A673 (cell line): ENCODE measurements at regions not wholly inside any gene's neighbourhood (a gene's known extent, or its start where the extent isn't known, plus 50 kb on each side); places are given as distances from the start of the nearest gene placed in this dataset.

ENCODE experiments used
- BruUV-seq: library from RNA; stranded (reverse); fragments of 400-500 nt; replicated peaks from 2 replicates; lab custom pipeline; 2021; lab: Mats Ljungman, UMichigan
- CTCF ChIA-PET: fragments of 300-600 bp; sonication (Branson Sonifier 250); formaldehyde crosslinking; loops from one replicate; lab custom pipeline; 2022; ENCODE audit warnings: antibody characterized with exemption; lab: Charles Lee
- POLR2A ChIA-PET: fragments of 300-600 bp; sonication (Branson Sonifier 250); formaldehyde crosslinking; loops from one replicate; lab custom pipeline; 2022; ENCODE audit warnings: antibody characterized with exemption; ENCODE audit not compliant: low non-redundant PET; lab: Charles Lee
- DNase-seq: peaks from one replicate; pipeline ENCODE4 v3.0.0-alpha.2; 2015; ENCODE audit warnings: low spot score
- H3K27ac ChIP-seq: fragments of 200-600 bp; sonication (generic); 2 replicates; pipeline ENCODE4 v1.5.1; 2016; ENCODE audit warnings: mixed run types, low read depth, mild to moderate bottlenecking, mixed read lengths, antibody characterized with exemption, low read length; ENCODE audit not compliant: poor library complexity, severe bottlenecking
- H3K27me3 ChIP-seq: fragments of 200-600 bp; sonication (generic); replicated peaks from 2 replicates; pipeline ENCODE4 v1.6.1; 2017; ENCODE audit warnings: mixed run types, low read depth, mild to moderate bottlenecking, mixed read lengths, antibody characterized with exemption, low read length; ENCODE audit not compliant: insufficient read depth, poor library complexity
- H3K36me3 ChIP-seq: fragments of 200-600 bp; sonication (generic); 2 replicates; pipeline ENCODE4 v1.6.1; 2016; ENCODE audit warnings: mixed run types, mild to moderate bottlenecking, mixed read lengths, antibody characterized with exemption, low read length; ENCODE audit not compliant: insufficient read depth, poor library complexity, severe bottlenecking
- H3K4me1 ChIP-seq: fragments of 200-600 bp; sonication (generic); 2 replicates; pipeline ENCODE4 v1.6.1; 2017; ENCODE audit warnings: mixed run types, mild to moderate bottlenecking, mixed read lengths, antibody characterized with exemption, low read length; ENCODE audit not compliant: insufficient read depth, poor library complexity, severe bottlenecking
- H3K4me3 ChIP-seq: fragments of 200-600 bp; sonication (generic); 2 replicates; pipeline ENCODE4 v1.5.1; 2016; ENCODE audit warnings: low read depth, mixed run types, mild to moderate bottlenecking, mixed read lengths, low read length; ENCODE audit not compliant: poor library complexity, severe bottlenecking
- H3K9me3 ChIP-seq: fragments of 200-600 bp; sonication (generic); 2 replicates; pipeline ENCODE4 v1.6.1; 2016; ENCODE audit warnings: mixed run types, low read depth, mild to moderate bottlenecking, mixed read lengths, antibody characterized with exemption, low read length; ENCODE audit not compliant: poor library complexity, severe bottlenecking
- EZH2 ChIP-seq: fragments of 200-600 bp; sonication (generic); IDR thresholded peaks from 2 replicates; pipeline ENCODE4 v1.6.1; 2017; ENCODE audit warnings: borderline replicate concordance, low read depth, mild to moderate bottlenecking, mixed read lengths, antibody characterized with exemption, low read length; ENCODE audit not compliant: poor library complexity, severe bottlenecking
- intact Hi-C: fragments of 100-400 bp; cut with micrococcal nuclease; formaldehyde crosslinking; loops from one replicate; pipeline ENCODE4 v1.10.0; 2022; ENCODE audit not compliant: unreplicated experiment
- TF ChIP-seq, protein P1 (sequence below): fragments of 300-800, 200-600 bp; sonication (generic); conservative IDR thresholded peaks from 2 replicates; pipeline ENCODE4 v1.5.1; 2017; ENCODE audit warnings: low read depth, mild to moderate bottlenecking, antibody characterized with exemption, low read length, moderate library complexity, mixed read lengths

DNA sequence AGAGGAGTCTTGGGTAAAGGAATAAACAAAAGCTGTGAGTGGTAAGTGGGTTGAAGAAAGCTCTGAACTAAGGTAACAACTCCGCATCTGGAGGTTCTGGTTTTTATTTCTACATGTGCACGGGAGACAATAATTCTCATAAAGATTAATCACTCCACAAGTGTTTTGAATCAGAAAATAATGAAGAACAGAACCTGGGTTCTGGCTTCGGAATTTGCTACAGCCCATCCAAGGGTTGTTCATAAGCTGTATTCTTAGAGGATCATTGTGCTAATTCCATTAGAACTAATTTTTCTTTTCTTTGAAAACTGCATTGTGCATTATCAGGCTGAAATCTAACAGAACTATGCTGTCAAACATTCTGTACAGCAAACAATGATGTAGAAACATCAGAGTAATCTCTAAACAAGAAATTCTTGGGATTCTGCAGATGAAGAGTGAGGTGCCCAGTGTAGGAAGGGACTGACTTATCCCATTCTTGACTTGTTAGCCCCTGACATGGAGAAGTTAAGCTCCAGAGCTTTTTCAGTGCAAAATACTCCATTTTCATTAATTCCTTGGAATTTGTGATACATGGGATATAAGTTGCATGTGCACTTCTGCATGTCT, 368.2 kb downstream of the COG6 start:
- TF ChIP-seq, protein P1, sequence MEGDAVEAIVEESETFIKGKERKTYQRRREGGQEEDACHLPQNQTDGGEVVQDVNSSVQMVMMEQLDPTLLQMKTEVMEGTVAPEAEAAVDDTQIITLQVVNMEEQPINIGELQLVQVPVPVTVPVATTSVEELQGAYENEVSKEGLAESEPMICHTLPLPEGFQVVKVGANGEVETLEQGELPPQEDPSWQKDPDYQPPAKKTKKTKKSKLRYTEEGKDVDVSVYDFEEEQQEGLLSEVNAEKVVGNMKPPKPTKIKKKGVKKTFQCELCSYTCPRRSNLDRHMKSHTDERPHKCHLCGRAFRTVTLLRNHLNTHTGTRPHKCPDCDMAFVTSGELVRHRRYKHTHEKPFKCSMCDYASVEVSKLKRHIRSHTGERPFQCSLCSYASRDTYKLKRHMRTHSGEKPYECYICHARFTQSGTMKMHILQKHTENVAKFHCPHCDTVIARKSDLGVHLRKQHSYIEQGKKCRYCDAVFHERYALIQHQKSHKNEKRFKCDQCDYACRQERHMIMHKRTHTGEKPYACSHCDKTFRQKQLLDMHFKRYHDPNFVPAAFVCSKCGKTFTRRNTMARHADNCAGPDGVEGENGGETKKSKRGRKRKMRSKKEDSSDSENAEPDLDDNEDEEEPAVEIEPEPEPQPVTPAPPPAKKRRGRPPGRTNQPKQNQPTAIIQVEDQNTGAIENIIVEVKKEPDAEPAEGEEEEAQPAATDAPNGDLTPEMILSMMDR, result no peak
- no peak for TF ChIP-seq EZH2
- no peaks in the 10 kb centered on the region for H3K36me3 ChIP-seq
- H3K4me3 ChIP-seq, result no peak overlapping the region
- CTCF ChIA-PET, result no interaction called here
- DNase-seq, result no peak
- no peak overlapping the region for H3K27ac ChIP-seq
- H3K4me1 ChIP-seq, result no peaks in the 10 kb centered on the region
- H3K9me3 ChIP-seq, result no peaks in the 10 kb centered on the region
- intact Hi-C loops, result no loop called here
- POLR2A ChIA-PET, result no interaction called here
- H3K27me3 ChIP-seq, result no peaks in the 10 kb centered on the region
- no TSS peak for BruUV-seq

DNA sequence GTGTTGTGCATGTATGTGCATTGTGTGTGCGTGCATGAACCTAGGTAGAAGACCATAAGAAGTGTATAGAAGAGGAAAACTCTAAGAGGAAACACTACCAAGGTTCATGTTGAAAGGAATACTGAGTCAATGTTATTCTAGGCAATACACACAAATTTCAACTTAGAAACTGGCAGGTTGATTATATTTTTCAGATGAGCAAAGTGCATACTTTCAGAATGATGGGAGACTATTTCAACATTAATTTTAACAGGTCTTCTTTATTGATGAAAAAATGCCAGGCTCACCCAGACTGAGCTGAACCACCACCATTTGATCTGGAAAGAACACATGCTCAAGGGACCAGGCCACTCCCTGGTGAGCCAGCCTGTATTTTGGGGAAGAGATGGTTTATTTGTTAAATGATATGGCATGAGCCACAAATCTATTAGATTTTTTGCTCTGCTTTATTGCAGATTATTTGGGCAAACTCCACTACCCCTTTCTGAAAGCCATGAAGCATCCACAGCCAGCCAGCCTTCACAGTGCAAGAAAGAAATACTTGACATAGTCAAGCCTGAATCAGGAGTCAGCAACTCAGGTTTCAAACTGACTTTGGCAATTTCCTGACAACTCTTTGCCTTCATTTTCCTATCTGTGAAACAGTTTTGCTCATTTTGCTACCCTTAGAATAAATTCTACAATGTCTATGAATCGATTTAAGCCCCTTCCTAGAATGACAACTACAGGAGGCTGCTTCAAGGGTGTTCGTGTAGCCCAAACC, 368.9 kb downstream of the COG6 start:
- Histone ChIP-seq H3K27ac (no peak overlapping the region), H3K4me3 (no peak overlapping the region), H3K4me1 (no peaks in the 10 kb centered on the region), H3K27me3 (no peaks in the 10 kb centered on the region), H3K9me3 (no peaks in the 10 kb centered on the region), H3K36me3 (no peaks in the 10 kb centered on the region)
- BruUV-seq, result no TSS peak
- POLR2A ChIA-PET, result no interaction called here
- intact Hi-C loops, result no loop called here
- TF ChIP-seq, protein P1, result no peak
- TF ChIP-seq EZH2, result no peak
- CTCF ChIA-PET, result no interaction called here
- no peak for DNase-seq

- H3K9me3 ChIP-seq, result no peaks in the 10 kb centered on the region
- no peak overlapping the region for H3K4me3 ChIP-seq
- DNase-seq, result no peak
- no peaks in the 10 kb centered on the region for H3K4me1 ChIP-seq
- intact Hi-C loops, result no loop called here
- ChIA-PET POLR2A (no interaction called here), CTCF (no interaction called here)
- H3K36me3 ChIP-seq, result no peaks in the 10 kb centered on the region
- no peaks in the 10 kb centered on the region for H3K27me3 ChIP-seq
- no TSS peak for BruUV-seq
- no peak overlapping the region for H3K27ac ChIP-seq
- no peak for TF ChIP-seq EZH2
- TF ChIP-seq, protein P1, result no peak
These were observed 369.7 kb downstream of the COG6 start for GRCh38 chr13:40024967-40025714.
